HG03432 (cell line): ENCODE measurements at regions not wholly inside any gene's neighbourhood (a gene's known extent, or its start where the extent isn't known, plus 50 kb on each side); places are given as distances from the start of the nearest gene placed in this dataset.

Source experiments
- ATAC-seq: cut with Tn5 transposase; IDR thresholded peaks from one replicate; pipeline ENCODE4 v1.9.1; 2021; ENCODE audit warnings: mild to moderate bottlenecking, moderate library complexity; ENCODE audit not compliant: unreplicated experiment

GRCh38 chr5:176174345-176175025 lies 63.7 kb upstream of the SIMC1 start:
- no peak for ATAC-seq

GRCh38 chr5:176175101-176175852 lies 62.9 kb upstream of the SIMC1 start:
- ATAC-seq: no peak

GRCh38 chr5:176176231-176176630 lies 62.0 kb upstream of the SIMC1 start:
- ATAC-seq: no peak

- ATAC-seq: no peak
Measured at GRCh38 chr5:176178789-176179188, 59.4 kb upstream of the SIMC1 start.

- no peak for ATAC-seq
Measured at GRCh38 chr5:176180339-176180738, 57.9 kb upstream of the SIMC1 start.

GRCh38 chr5:176180781-176181180 lies 57.4 kb upstream of the SIMC1 start:
- ATAC-seq: no peak

- ATAC-seq: no peak
Measured at GRCh38 chr5:176181271-176181855, 56.9 kb upstream of the SIMC1 start.

- no peak for ATAC-seq
Measured at GRCh38 chr5:176183321-176184074, 54.7 kb upstream of the SIMC1 start.

GRCh38 chr5:176184608-176185132 lies 53.6 kb upstream of the SIMC1 start:
- ATAC-seq: no peak

- no peak for ATAC-seq
Measured at GRCh38 chr5:176185133-176185733, 53.0 kb upstream of the SIMC1 start.

- ATAC-seq: no peak
Measured at GRCh38 chr5:176186107-176186506, 52.1 kb upstream of the SIMC1 start.

GRCh38 chr5:176187276-176188062 lies 50.8 kb upstream of the SIMC1 start:
- no peak for ATAC-seq

GRCh38 chr5:176188085-176188484 lies 50.1 kb upstream of the SIMC1 start:
- ATAC-seq: no peak
